A673 (cell line): ENCODE measurements at regions not wholly inside any gene's neighbourhood (a gene's known extent, or its start where the extent isn't known, plus 50 kb on each side); places are given as distances from the start of the nearest gene placed in this dataset.

Experiments
- CTCF ChIP-seq: fragments of 300-800, 200-600 bp; sonication (generic); conservative IDR thresholded peaks from 2 replicates; pipeline ENCODE4 v1.5.1; 2017; ENCODE audit warnings: low read depth, mild to moderate bottlenecking, antibody characterized with exemption, low read length, moderate library complexity, mixed read lengths
- EZH2 ChIP-seq: fragments of 200-600 bp; sonication (generic); IDR thresholded peaks from 2 replicates; pipeline ENCODE4 v1.6.1; 2017; ENCODE audit warnings: borderline replicate concordance, low read depth, mild to moderate bottlenecking, mixed read lengths, antibody characterized with exemption, low read length; ENCODE audit not compliant: poor library complexity, severe bottlenecking

- TF ChIP-seq CTCF, result no peak
- no peak for TF ChIP-seq EZH2
Measured at GRCh38 chr5:81849770-81850367, 99.0 kb upstream of the SSBP2 start.
